ENCODE measurements at regions not wholly inside any gene's neighbourhood (a gene's known extent, or its start where the extent isn't known, plus 50 kb on each side); places are given as distances from the start of the nearest gene placed in this dataset.
A peak's percentile ranks its signal among the peaks of the same experiment; 100 is the strongest.

- Histone ChIP-seq H3K79me2 (ENCODE audit: insufficient read depth, low read length) (no peaks in the 10 kb centered on the region), H3K36me3 (replicated peaks in 1 of 2; ENCODE audit: control insufficient read depth in 1 of 2, insufficient read depth in 2 of 2, low read length in 2 of 2) (no peaks in the 10 kb centered on the region), H3K4me1 (ENCODE audit: insufficient read depth, low read length) (no peaks in the 10 kb centered on the region), H2AFZ (ENCODE audit: low read length) (no peak overlapping the region), H3K27ac (ENCODE audit: extremely low read length, insufficient read depth, low read length) (no peak overlapping the region), H3K4me2 (ENCODE audit: low read depth, low read length) (no peak overlapping the region), H3K9ac (ENCODE audit: insufficient read depth, low read depth, low read length) (no peak overlapping the region), H3K27me3 (ENCODE audit: control insufficient read depth in 1 of 2, insufficient read depth in 2 of 2, low read length in 2 of 2) (no peaks in the 10 kb centered on the region; a peak in 1 of 5 replicates), H3K9me3 (ENCODE audit: low read length) (no peaks in the 10 kb centered on the region), H3K4me3 (replicated peaks in 1 of 3; ENCODE audit: insufficient read depth in 1 of 3, low read depth in 2 of 3, low read length in 3 of 3) (no peak overlapping the region), H4K20me1 (ENCODE audit: insufficient read depth, low read length) (no peaks in the 10 kb centered on the region)
- DNase-seq (ENCODE audit: low spot score) (peak; percentile 29), ATAC-seq (no peak; the same call in 2 of the 3 replicates), FAIRE-seq (no peak)
- ChIA-PET POLR2A (no interaction called here), CTCF (ENCODE audit: low intra/inter-chr PET ratio, low total read pairs) (no interaction called here)
- TF ChIP-seq CTCF (CRISPR knock-in tag; IDR thresholded peaks at IDR 0.05): peak; percentile 13; the same call in 1 of the 2 replicates
- TF ChIP-seq ZSCAN21 (CRISPR knock-in tag; IDR thresholded peaks at IDR 0.05; ENCODE audit: borderline replicate concordance): no peak
- no TSS peak for BruUV-seq (replicated peaks)
- intact Hi-C loops (cut with micrococcal nuclease; ENCODE audit: unreplicated experiment): no loop called here
- 94% methylated on average over 3 of the region's 3 CpGs for WGBS (ENCODE audit: low lambda C conversion rate)
- in situ Hi-C loops (cut with HindIII; ENCODE audit: extremely low pct_ligation_motif_present, low pct_unique_long_range_greater_than_20kb): no loop called here
Observed at GRCh38 chr18:23337599-23338444, 115.3 kb upstream of the RIOK3 start.

GRCh38 chr18:23340661-23341060 lies 112.4 kb upstream of the RIOK3 start:
- BruUV-seq (replicated peaks): no TSS peak
- FAIRE-seq (no peak), DNase-seq (ENCODE audit: low spot score) (no peak), ATAC-seq (no peak)
- no peak overlapping the region for H3K9ac ChIP-seq (ENCODE audit: insufficient read depth, low read depth, low read length)
- 89% methylated on average over 9 of the region's 9 CpGs for WGBS (ENCODE audit: low lambda C conversion rate)
- CTCF ChIA-PET (ENCODE audit: low intra/inter-chr PET ratio, low total read pairs): no interaction called here
- H3K27ac ChIP-seq (ENCODE audit: extremely low read length, insufficient read depth, low read length): no peak overlapping the region
- intact Hi-C loops (cut with micrococcal nuclease; ENCODE audit: unreplicated experiment): no loop called here
- no peaks in the 10 kb centered on the region for H3K9me3 ChIP-seq (ENCODE audit: low read length)
- no peak overlapping the region for H3K4me2 ChIP-seq (ENCODE audit: low read depth, low read length)
- POLR2A ChIA-PET: no interaction called here
- H2AFZ ChIP-seq (ENCODE audit: low read length): no peak overlapping the region
- H3K79me2 ChIP-seq (ENCODE audit: insufficient read depth, low read length): no peaks in the 10 kb centered on the region
- H3K36me3 ChIP-seq (replicated peaks in 1 of 2; ENCODE audit: control insufficient read depth in 1 of 2, insufficient read depth in 2 of 2, low read length in 2 of 2): no peaks in the 10 kb centered on the region
- H3K4me1 ChIP-seq (ENCODE audit: insufficient read depth, low read length): no peaks in the 10 kb centered on the region
- H3K4me3 ChIP-seq (replicated peaks in 1 of 3; ENCODE audit: insufficient read depth in 1 of 3, low read depth in 2 of 3, low read length in 3 of 3): no peak overlapping the region
- no peaks in the 10 kb centered on the region; a peak in 1 of 5 replicates for H3K27me3 ChIP-seq (ENCODE audit: control insufficient read depth in 1 of 2, insufficient read depth in 2 of 2, low read length in 2 of 2)
- in situ Hi-C loops (cut with HindIII; ENCODE audit: extremely low pct_ligation_motif_present, low pct_unique_long_range_greater_than_20kb): no loop called here
- no peaks in the 10 kb centered on the region for H4K20me1 ChIP-seq (ENCODE audit: insufficient read depth, low read length)
- no peak for TF ChIP-seq THAP7 (CRISPR knock-in tag; IDR thresholded peaks at IDR 0.05)
- TF ChIP-seq ZXDC (CRISPR knock-in tag; IDR thresholded peaks at IDR 0.05): no peak
- TF ChIP-seq ZBTB2 (CRISPR knock-in tag; IDR thresholded peaks at IDR 0.05; ENCODE audit: low read depth): no peak
- no peak for TF ChIP-seq SRSF4 (IDR thresholded peaks at IDR 0.05; ENCODE audit: low read depth, low read length, poor library complexity, severe bottlenecking)
- TF ChIP-seq SRY (CRISPR knock-in tag; IDR thresholded peaks at IDR 0.05): no peak
- no peak for TF ChIP-seq HNRNPH1 (optimal IDR thresholded peaks at IDR 0.05; ENCODE audit: low read depth, low read length)
- no peak for TF ChIP-seq ZFP37 (CRISPR knock-in tag; IDR thresholded peaks at IDR 0.05; ENCODE audit: borderline replicate concordance)
- no peak for TF ChIP-seq RELA (CRISPR knock-in tag; IDR thresholded peaks at IDR 0.05)
